ENCODE measurements at regions not wholly inside any gene's neighbourhood (a gene's known extent, or its start where the extent isn't known, plus 50 kb on each side); places are given as distances from the start of the nearest gene placed in this dataset.

GRCh38 chr5:129172580-129172979 lies 78.0 kb downstream of the ISOC1 start:
- no peak for TF ChIP-seq POLR2A (IDR thresholded peaks at IDR 0.05; ENCODE audit: borderline replicate concordance, extremely low read depth, insufficient read depth, insufficient read length)
- TF ChIP-seq, protein P1, sequence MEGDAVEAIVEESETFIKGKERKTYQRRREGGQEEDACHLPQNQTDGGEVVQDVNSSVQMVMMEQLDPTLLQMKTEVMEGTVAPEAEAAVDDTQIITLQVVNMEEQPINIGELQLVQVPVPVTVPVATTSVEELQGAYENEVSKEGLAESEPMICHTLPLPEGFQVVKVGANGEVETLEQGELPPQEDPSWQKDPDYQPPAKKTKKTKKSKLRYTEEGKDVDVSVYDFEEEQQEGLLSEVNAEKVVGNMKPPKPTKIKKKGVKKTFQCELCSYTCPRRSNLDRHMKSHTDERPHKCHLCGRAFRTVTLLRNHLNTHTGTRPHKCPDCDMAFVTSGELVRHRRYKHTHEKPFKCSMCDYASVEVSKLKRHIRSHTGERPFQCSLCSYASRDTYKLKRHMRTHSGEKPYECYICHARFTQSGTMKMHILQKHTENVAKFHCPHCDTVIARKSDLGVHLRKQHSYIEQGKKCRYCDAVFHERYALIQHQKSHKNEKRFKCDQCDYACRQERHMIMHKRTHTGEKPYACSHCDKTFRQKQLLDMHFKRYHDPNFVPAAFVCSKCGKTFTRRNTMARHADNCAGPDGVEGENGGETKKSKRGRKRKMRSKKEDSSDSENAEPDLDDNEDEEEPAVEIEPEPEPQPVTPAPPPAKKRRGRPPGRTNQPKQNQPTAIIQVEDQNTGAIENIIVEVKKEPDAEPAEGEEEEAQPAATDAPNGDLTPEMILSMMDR (IDR thresholded peaks at IDR 0.05 in 2 of 3, conservative IDR thresholded peaks at IDR 0.05 in 1 of 3; ENCODE audit: borderline replicate concordance in 1 of 3, insufficient read depth in 1 of 3, low read depth in 2 of 3, low read length in 2 of 3) = peak in 2 of 3 experiments; percentile 37 to 79; a peak in 2 of 6 replicates
- TF ChIP-seq REST (IDR thresholded peaks at IDR 0.05; ENCODE audit: low read depth) = no peak
